ENCODE measurements at regions not wholly inside any gene's neighbourhood (a gene's known extent, or its start where the extent isn't known, plus 50 kb on each side); places are given as distances from the start of the nearest gene placed in this dataset.

GRCh38 chr17:71553381-71553780, 567.4 kb upstream of the SOX9 start:
- no peaks in the 10 kb centered on the region for H3K4me1 ChIP-seq (ENCODE audit: control insufficient read depth in 2 of 2, insufficient read depth in 2 of 2, low read length in 2 of 2)
- no peaks in the 10 kb centered on the region for H3K79me2 ChIP-seq (ENCODE audit: control insufficient read depth, insufficient read depth, low read length)
- H3K36me3 ChIP-seq (replicated peaks in 1 of 2; ENCODE audit: control extremely low read depth in 1 of 2, control insufficient read depth in 1 of 2, extremely low read depth in 1 of 2, insufficient read depth in 2 of 2, low read length in 1 of 2) = no peaks in the 10 kb centered on the region
- no peaks in the 10 kb centered on the region for H4K20me1 ChIP-seq (ENCODE audit: control insufficient read depth, insufficient read depth, low read length, poor library complexity, severe bottlenecking)
- intact Hi-C loops (cut with micrococcal nuclease) = no loop called here
- no peak for DNase-seq
- ChIA-PET CTCF (no interaction called here), POLR2A (no interaction called here)
- H3K27me3 ChIP-seq (replicated peaks in 1 of 4; ENCODE audit: control extremely low read depth in 1 of 4, control insufficient read depth in 3 of 4, insufficient read depth in 4 of 4, low read length in 3 of 4) = no peaks in the 10 kb centered on the region
- peaks cover 0 to 3% (median 2%) of the 10 kb centered on the region in 3 donors for H3K9me3 ChIP-seq (ENCODE audit: control extremely low read depth in 1 of 3, control insufficient read depth in 2 of 3, insufficient read depth in 1 of 3, low read length in 2 of 3)
- Mint-ChIP-seq H3K4me3 (no peak overlapping the region), H3K27ac (no peak overlapping the region), H3K4me1 (no peaks in the 10 kb centered on the region), H3K27me3 (no peaks in the 10 kb centered on the region), H3K9me3 (ENCODE audit: insufficient read depth) (peaks cover 2% of the 10 kb centered on the region)
- WGBS (ENCODE audit: insufficient coverage) = 58% methylated on average over 5 of the region's 5 CpGs
- H3K9ac ChIP-seq (ENCODE audit: low read length) = no peak overlapping the region
- H3K4me3 ChIP-seq (ENCODE audit: control extremely low read depth in 1 of 5, extremely low read depth in 1 of 5, insufficient read depth in 1 of 5, low read depth in 2 of 5, low read length in 4 of 5) = no peak overlapping the region
- H3K27ac ChIP-seq (ENCODE audit: low read length in 2 of 2) = no peak overlapping the region
- TF ChIP-seq EZH2 (IDR thresholded peaks at IDR 0.05; ENCODE audit: borderline replicate concordance, insufficient read depth, low read depth, low read length, poor library complexity, severe bottlenecking) (no peak), CTCF (IDR thresholded peaks at IDR 0.05) (no peak)
- no peak overlapping the region for H2AFZ ChIP-seq (ENCODE audit: insufficient read depth, low read depth, low read length, poor library complexity, severe bottlenecking)
- no peak overlapping the region for H3K4me2 ChIP-seq (replicated peaks; ENCODE audit: low read depth, low read length, poor library complexity, severe bottlenecking)
- no peak for ATAC-seq (ENCODE audit: low read depth)

- 78% methylated on average over 4 of the region's 6 CpGs for WGBS (ENCODE audit: insufficient coverage)
- Histone ChIP-seq H2AFZ (ENCODE audit: insufficient read depth, low read depth, low read length, poor library complexity, severe bottlenecking) (no peak overlapping the region), H3K9ac (ENCODE audit: low read length) (no peak overlapping the region), H3K4me2 (replicated peaks; ENCODE audit: low read depth, low read length, poor library complexity, severe bottlenecking) (no peak overlapping the region), H3K27ac (ENCODE audit: low read length in 2 of 2) (no peak overlapping the region), H3K36me3 (replicated peaks in 1 of 2; ENCODE audit: control extremely low read depth in 1 of 2, control insufficient read depth in 1 of 2, extremely low read depth in 1 of 2, insufficient read depth in 2 of 2, low read length in 1 of 2) (no peaks in the 10 kb centered on the region), H3K9me3 (ENCODE audit: control extremely low read depth in 1 of 3, control insufficient read depth in 2 of 3, insufficient read depth in 1 of 3, low read length in 2 of 3) (peaks cover 0 to 3% (median 2%) of the 10 kb centered on the region in 3 donors), H3K4me3 (ENCODE audit: control extremely low read depth in 1 of 5, extremely low read depth in 1 of 5, insufficient read depth in 1 of 5, low read depth in 2 of 5, low read length in 4 of 5) (no peak overlapping the region), H3K79me2 (ENCODE audit: control insufficient read depth, insufficient read depth, low read length) (no peaks in the 10 kb centered on the region), H3K27me3 (replicated peaks in 1 of 4; ENCODE audit: control extremely low read depth in 1 of 4, control insufficient read depth in 3 of 4, insufficient read depth in 4 of 4, low read length in 3 of 4) (no peaks in the 10 kb centered on the region), H4K20me1 (ENCODE audit: control insufficient read depth, insufficient read depth, low read length, poor library complexity, severe bottlenecking) (no peaks in the 10 kb centered on the region), H3K4me1 (ENCODE audit: control insufficient read depth in 2 of 2, insufficient read depth in 2 of 2, low read length in 2 of 2) (no peaks in the 10 kb centered on the region)
- Mint-ChIP-seq H3K4me3 (no peak overlapping the region), H3K4me1 (no peaks in the 10 kb centered on the region), H3K9me3 (ENCODE audit: insufficient read depth) (no peaks in the 10 kb centered on the region), H3K27ac (no peak overlapping the region), H3K27me3 (no peaks in the 10 kb centered on the region)
- CTCF ChIA-PET = no interaction called here
- intact Hi-C loops (cut with micrococcal nuclease) = no loop called here
- ATAC-seq (ENCODE audit: low read depth) (no peak), DNase-seq (no peak)
- TF ChIP-seq EZH2 (IDR thresholded peaks at IDR 0.05; ENCODE audit: borderline replicate concordance, insufficient read depth, low read depth, low read length, poor library complexity, severe bottlenecking) (no peak), CTCF (IDR thresholded peaks at IDR 0.05) (no peak)
- POLR2A ChIA-PET = no interaction called here
Observed at GRCh38 chr17:71558901-71559300, 561.9 kb upstream of the SOX9 start.

All from B cell (primary cell).